Esophagus squamous epithelium (tissue), 4 donors: ENCODE measurements at regions not wholly inside any gene's neighbourhood (a gene's known extent, or its start where the extent isn't known, plus 50 kb on each side); places are given as distances from the start of the nearest gene placed in this dataset.

Source experiments
- POLR2A ChIP-seq, 4 donors: fragments of 450-650 bp; IDR thresholded peaks; one replicate each; pipeline ENCODE4 v1.6.1; 2017; ENCODE audit warnings: antibody characterized with exemption in 4 of 4, mild to moderate bottlenecking in 4 of 4, moderate library complexity in 3 of 4
- TF ChIP-seq, protein P1 (sequence below), 6 experiments: fragments of 450-650 bp in 4 of 6; fragments of 200-600 bp in 2 of 6; sonication (generic) in 2 of 6; IDR thresholded peaks; one replicate each; pipeline ENCODE4 v1.5.1; 2016 to 2019; ENCODE audit warnings: antibody characterized with exemption in 6 of 6, mild to moderate bottlenecking in 4 of 6, moderate library complexity in 4 of 6

DNA sequence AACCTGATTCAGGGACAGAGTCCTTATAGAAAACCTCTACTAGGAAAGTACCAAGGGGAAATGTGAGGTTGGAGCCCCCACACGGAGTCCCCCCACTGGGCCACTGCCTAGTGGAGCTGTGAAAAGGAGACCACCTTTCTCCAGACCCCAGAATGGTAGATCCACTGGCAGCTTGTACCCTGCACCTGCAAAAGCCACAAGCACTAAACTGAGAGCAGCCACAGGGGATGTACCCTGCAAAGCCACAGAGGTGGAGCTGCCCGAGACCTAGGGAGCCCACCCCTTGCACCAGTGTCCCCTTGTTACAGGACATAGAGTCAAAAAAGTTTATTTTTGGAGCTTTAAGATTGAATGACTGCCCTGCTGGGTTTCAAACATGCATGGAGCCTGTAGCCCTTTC is 87.2 kb upstream of the KCNMA1 start:
- TF ChIP-seq, protein P1, sequence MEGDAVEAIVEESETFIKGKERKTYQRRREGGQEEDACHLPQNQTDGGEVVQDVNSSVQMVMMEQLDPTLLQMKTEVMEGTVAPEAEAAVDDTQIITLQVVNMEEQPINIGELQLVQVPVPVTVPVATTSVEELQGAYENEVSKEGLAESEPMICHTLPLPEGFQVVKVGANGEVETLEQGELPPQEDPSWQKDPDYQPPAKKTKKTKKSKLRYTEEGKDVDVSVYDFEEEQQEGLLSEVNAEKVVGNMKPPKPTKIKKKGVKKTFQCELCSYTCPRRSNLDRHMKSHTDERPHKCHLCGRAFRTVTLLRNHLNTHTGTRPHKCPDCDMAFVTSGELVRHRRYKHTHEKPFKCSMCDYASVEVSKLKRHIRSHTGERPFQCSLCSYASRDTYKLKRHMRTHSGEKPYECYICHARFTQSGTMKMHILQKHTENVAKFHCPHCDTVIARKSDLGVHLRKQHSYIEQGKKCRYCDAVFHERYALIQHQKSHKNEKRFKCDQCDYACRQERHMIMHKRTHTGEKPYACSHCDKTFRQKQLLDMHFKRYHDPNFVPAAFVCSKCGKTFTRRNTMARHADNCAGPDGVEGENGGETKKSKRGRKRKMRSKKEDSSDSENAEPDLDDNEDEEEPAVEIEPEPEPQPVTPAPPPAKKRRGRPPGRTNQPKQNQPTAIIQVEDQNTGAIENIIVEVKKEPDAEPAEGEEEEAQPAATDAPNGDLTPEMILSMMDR (IDR thresholded peaks at IDR 0.05) = no peak
- no peak for TF ChIP-seq POLR2A (IDR thresholded peaks at IDR 0.05)
